ENCODE measurements at regions not wholly inside any gene's neighbourhood (a gene's known extent, or its start where the extent isn't known, plus 50 kb on each side); places are given as distances from the start of the nearest gene placed in this dataset.
A peak's percentile ranks its signal among the peaks of the same experiment; 100 is the strongest.
"Not testable (repeated sequence)": the region's sequence is repeated elsewhere in the genome, so short reads cannot be mapped to it uniquely, and the experiment has no call there.

- DNase-seq: peak; percentile 2
Measured at GRCh38 chr3:153319705-153320554, 157.9 kb downstream of the RAP2B start.

- peak; percentile 2 for DNase-seq
Measured at GRCh38 chr3:153320585-153321128, 158.6 kb downstream of the RAP2B start.

- DNase-seq: no peak
Measured at GRCh38 chr3:153328690-153329089, 166.7 kb downstream of the RAP2B start.

GRCh38 chr3:153330901-153331300 lies 168.9 kb downstream of the RAP2B start:
- DNase-seq: no peak

- DNase-seq: no peak
Measured at GRCh38 chr3:153331676-153332075, 169.7 kb downstream of the RAP2B start.

GRCh38 chr3:153334558-153334957 lies 172.5 kb downstream of the RAP2B start:
- DNase-seq: no peak

GRCh38 chr3:153337369-153337768 lies 175.3 kb downstream of the RAP2B start:
- DNase-seq: no peak

GRCh38 chr3:153338487-153338886 lies 176.5 kb downstream of the RAP2B start:
- DNase-seq: no peak

GRCh38 chr3:153339065-153339464 lies 177.0 kb downstream of the RAP2B start:
- no peak for DNase-seq

- DNase-seq: no peak
Measured at GRCh38 chr3:153343988-153344782, 182.2 kb downstream of the RAP2B start.

- peak; percentile 8 for DNase-seq
Measured at GRCh38 chr3:153348457-153349107, 186.6 kb downstream of the RAP2B start.

- DNase-seq: no peak
Measured at GRCh38 chr3:153349108-153349499, 187.1 kb downstream of the RAP2B start.

GRCh38 chr3:153350420-153350819 lies 188.4 kb downstream of the RAP2B start:
- no peak for DNase-seq

GRCh38 chr3:153354641-153355040 lies 192.6 kb downstream of the RAP2B start:
- DNase-seq: no peak

GRCh38 chr3:153355559-153355958 lies 193.5 kb downstream of the RAP2B start:
- DNase-seq: no peak

GRCh38 chr3:153356908-153357307 lies 194.9 kb downstream of the RAP2B start:
- DNase-seq: peak; percentile 22

- DNase-seq: peak; percentile 67
Measured at GRCh38 chr3:153357436-153357835, 195.4 kb downstream of the RAP2B start.

- DNase-seq: no peak
Measured at GRCh38 chr3:153369561-153370374, 207.7 kb downstream of the RAP2B start.

GRCh38 chr3:153370680-153371079 lies 208.7 kb downstream of the RAP2B start:
- DNase-seq: no peak

GRCh38 chr3:153372326-153372725 lies 210.3 kb downstream of the RAP2B start:
- no peak for DNase-seq

GRCh38 chr3:153373606-153374005 lies 211.6 kb downstream of the RAP2B start:
- DNase-seq: no peak

GRCh38 chr3:153378366-153378765 lies 216.3 kb downstream of the RAP2B start:
- not testable (repeated sequence) for DNase-seq

Data from NCI-H69 (cell line).